ENCODE measurements at regions not wholly inside any gene's neighbourhood (a gene's known extent, or its start where the extent isn't known, plus 50 kb on each side); places are given as distances from the start of the nearest gene placed in this dataset.

DNA sequence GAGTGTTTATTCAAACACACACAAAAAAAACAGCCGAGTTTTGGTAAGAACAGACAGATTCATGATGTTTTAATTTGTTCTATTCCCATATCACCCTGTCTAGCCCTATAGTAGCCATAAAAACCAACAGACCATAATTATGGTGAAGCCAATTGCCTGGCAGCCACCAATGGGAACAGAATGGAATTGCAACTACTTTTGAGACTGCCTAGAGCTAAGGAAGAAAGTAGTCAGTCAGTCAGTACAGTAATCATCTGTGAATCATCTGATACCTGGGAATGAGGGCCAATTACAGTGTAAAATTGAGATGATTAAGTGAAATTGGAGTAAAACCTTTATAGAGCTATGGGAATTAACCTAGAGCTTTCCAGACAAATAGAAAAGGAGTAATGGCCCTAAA, 952.7 kb upstream of the KCND2 start:
- Mint-ChIP-seq H3K4me1 (ENCODE audit: unreplicated experiment) (no peaks in the 10 kb centered on the region), H3K4me3 (ENCODE audit: unreplicated experiment) (no peak overlapping the region), H3K9me3 (ENCODE audit: unreplicated experiment) (no peaks in the 10 kb centered on the region), H3K36me3 (ENCODE audit: low read depth, unreplicated experiment) (no peaks in the 10 kb centered on the region), H3K27ac (ENCODE audit: unreplicated experiment) (no peak overlapping the region), H3K27me3 (ENCODE audit: unreplicated experiment) (no peaks in the 10 kb centered on the region)
- no peak for TF ChIP-seq CTCF (IDR thresholded peaks at IDR 0.05; ENCODE audit: unreplicated experiment)
- DNase-seq (ENCODE audit: low spot score): no peak

DNA sequence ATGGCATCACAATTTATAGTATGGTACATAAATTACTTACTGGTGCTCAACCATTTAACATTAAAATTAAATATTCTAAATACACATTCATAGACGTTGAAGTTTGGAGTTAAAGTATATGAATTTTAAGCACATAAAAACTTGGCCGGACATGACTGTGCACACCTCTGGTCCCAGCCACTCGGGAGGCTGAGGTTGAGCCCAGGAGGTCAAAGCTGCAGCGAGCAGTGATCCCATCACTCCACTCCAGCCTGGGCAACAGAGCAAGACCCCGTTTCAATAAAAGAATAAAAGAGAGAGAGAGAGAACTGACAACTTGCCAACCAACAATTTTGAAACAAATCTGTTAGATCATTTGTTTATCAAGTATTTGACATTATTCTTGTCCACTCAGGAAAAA, 943.3 kb upstream of the KCND2 start:
- no peaks in the 10 kb centered on the region for H3K27me3 Mint-ChIP-seq (ENCODE audit: unreplicated experiment)
- H3K9me3 Mint-ChIP-seq (ENCODE audit: unreplicated experiment): no peaks in the 10 kb centered on the region
- DNase-seq (ENCODE audit: low spot score): no peak
- H3K36me3 Mint-ChIP-seq (ENCODE audit: low read depth, unreplicated experiment): no peaks in the 10 kb centered on the region
- H3K27ac Mint-ChIP-seq (ENCODE audit: unreplicated experiment): no peak overlapping the region
- H3K4me3 Mint-ChIP-seq (ENCODE audit: unreplicated experiment): no peak overlapping the region
- no peak for TF ChIP-seq CTCF (IDR thresholded peaks at IDR 0.05; ENCODE audit: unreplicated experiment)
- no peaks in the 10 kb centered on the region for H3K4me1 Mint-ChIP-seq (ENCODE audit: unreplicated experiment)

DNA sequence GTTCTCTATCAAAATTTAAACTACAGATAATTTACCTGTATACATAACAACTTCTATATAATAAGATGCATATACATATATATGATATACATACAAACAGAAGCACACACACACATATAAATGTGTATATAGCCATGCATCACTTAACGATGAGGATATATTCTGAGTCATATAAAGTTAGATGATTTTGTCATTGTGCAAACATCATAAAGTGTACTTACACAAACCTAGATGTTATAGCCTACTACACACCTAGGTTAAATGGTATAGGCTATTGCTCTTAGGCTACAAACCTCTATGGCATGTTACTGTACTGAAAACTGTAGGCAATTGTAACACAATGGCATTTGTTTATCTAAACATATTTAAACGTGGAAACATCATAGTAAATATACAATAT, 937.6 kb upstream of the KCND2 start:
- Mint-ChIP-seq H3K36me3 (ENCODE audit: low read depth, unreplicated experiment) (no peaks in the 10 kb centered on the region), H3K9me3 (ENCODE audit: unreplicated experiment) (no peaks in the 10 kb centered on the region), H3K4me1 (ENCODE audit: unreplicated experiment) (no peaks in the 10 kb centered on the region), H3K27ac (ENCODE audit: unreplicated experiment) (no peak overlapping the region), H3K4me3 (ENCODE audit: unreplicated experiment) (no peak overlapping the region), H3K27me3 (ENCODE audit: unreplicated experiment) (no peaks in the 10 kb centered on the region)
- DNase-seq (ENCODE audit: low spot score): no peak
- no peak for TF ChIP-seq CTCF (IDR thresholded peaks at IDR 0.05; ENCODE audit: unreplicated experiment)

DNA sequence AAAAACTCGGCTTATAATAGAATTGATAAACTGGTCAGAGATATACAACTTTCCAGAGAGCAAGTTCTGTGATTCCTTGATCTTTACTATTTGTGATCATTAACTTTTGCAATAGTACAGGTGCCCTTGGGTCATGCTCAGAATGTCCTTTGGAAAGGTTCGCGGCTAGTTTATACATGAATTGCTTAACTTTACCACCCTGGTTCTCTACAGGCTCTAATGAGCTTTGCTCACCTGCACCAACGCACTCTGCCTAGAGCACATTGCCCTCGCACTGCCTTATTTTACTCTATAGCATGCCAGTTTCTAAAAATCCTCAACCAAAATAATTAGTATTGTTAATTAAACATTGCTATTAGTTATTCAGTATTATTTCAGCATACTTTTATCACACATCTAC, 931.2 kb upstream of the KCND2 start:
- Mint-ChIP-seq H3K27me3 (ENCODE audit: unreplicated experiment) (no peaks in the 10 kb centered on the region), H3K4me3 (ENCODE audit: unreplicated experiment) (no peak overlapping the region), H3K36me3 (ENCODE audit: low read depth, unreplicated experiment) (no peaks in the 10 kb centered on the region), H3K27ac (ENCODE audit: unreplicated experiment) (no peak overlapping the region), H3K4me1 (ENCODE audit: unreplicated experiment) (no peaks in the 10 kb centered on the region), H3K9me3 (ENCODE audit: unreplicated experiment) (no peaks in the 10 kb centered on the region)
- DNase-seq (ENCODE audit: low spot score): no peak
- TF ChIP-seq CTCF (IDR thresholded peaks at IDR 0.05; ENCODE audit: unreplicated experiment): no peak

GRCh38 chr7:119343289-119343688, 929.7 kb upstream of the KCND2 start:
- Mint-ChIP-seq H3K4me3 (ENCODE audit: unreplicated experiment) (no peak overlapping the region), H3K27me3 (ENCODE audit: unreplicated experiment) (peaks cover 1% of the 10 kb centered on the region), H3K36me3 (ENCODE audit: low read depth, unreplicated experiment) (no peaks in the 10 kb centered on the region), H3K9me3 (ENCODE audit: unreplicated experiment) (no peaks in the 10 kb centered on the region), H3K4me1 (ENCODE audit: unreplicated experiment) (no peaks in the 10 kb centered on the region), H3K27ac (ENCODE audit: unreplicated experiment) (no peak overlapping the region)
- no peak for DNase-seq (ENCODE audit: low spot score)
- no peak for TF ChIP-seq CTCF (IDR thresholded peaks at IDR 0.05; ENCODE audit: unreplicated experiment)
